ENCODE measurements at regions not wholly inside any gene's neighbourhood (a gene's known extent, or its start where the extent isn't known, plus 50 kb on each side); places are given as distances from the start of the nearest gene placed in this dataset.

DNA sequence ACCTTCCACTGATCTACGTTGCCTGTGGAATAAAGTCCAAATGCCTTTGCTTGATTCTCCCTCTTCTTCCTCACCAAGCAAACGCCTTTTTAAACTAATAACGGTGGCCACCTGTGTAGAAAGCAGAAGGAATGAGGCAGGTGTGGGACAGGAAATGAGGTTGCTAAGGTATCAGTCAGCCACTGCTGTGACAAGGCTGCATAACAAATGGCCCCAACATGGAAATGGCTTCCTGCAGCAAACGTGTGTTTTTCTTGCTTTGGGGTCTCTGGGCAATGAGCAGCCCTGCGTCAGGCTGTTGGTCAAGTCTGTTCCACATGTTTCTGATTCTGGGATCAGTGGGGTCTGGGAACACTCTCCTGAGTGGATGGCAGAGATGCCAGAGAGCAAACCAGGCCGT is 56.0 kb upstream of the EN2 start:
- Mint-ChIP-seq H3K27me3 (ENCODE audit: insufficient read depth) (peaks cover 50% of the 10 kb centered on the region), H3K27ac (no peak overlapping the region), H3K36me3 (ENCODE audit: low read depth) (no peaks in the 10 kb centered on the region), H3K9me3 (peaks cover 15% of the 10 kb centered on the region), H3K4me3 (no peak overlapping the region), H3K4me1 (no peaks in the 10 kb centered on the region)
- 36 to 66% methylated on average over 3 to 6 of the region's 6 CpGs for WGBS, 2 experiments (ENCODE audit: insufficient coverage in 1 of 2, insufficient read length in 1 of 2)
- no peak overlapping the region for H3K27ac ChIP-seq (ENCODE audit: low read depth, low read length)
- peaks cover 6% of the 10 kb centered on the region for H3K9me3 ChIP-seq (ENCODE audit: control insufficient read depth, low read length)
- TF ChIP-seq, protein P1, sequence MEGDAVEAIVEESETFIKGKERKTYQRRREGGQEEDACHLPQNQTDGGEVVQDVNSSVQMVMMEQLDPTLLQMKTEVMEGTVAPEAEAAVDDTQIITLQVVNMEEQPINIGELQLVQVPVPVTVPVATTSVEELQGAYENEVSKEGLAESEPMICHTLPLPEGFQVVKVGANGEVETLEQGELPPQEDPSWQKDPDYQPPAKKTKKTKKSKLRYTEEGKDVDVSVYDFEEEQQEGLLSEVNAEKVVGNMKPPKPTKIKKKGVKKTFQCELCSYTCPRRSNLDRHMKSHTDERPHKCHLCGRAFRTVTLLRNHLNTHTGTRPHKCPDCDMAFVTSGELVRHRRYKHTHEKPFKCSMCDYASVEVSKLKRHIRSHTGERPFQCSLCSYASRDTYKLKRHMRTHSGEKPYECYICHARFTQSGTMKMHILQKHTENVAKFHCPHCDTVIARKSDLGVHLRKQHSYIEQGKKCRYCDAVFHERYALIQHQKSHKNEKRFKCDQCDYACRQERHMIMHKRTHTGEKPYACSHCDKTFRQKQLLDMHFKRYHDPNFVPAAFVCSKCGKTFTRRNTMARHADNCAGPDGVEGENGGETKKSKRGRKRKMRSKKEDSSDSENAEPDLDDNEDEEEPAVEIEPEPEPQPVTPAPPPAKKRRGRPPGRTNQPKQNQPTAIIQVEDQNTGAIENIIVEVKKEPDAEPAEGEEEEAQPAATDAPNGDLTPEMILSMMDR (conservative IDR thresholded peaks at IDR 0.05) = no peak
- H3K4me3 ChIP-seq (ENCODE audit: low read length) = no peak overlapping the region
- no peaks in the 10 kb centered on the region for H3K36me3 ChIP-seq (ENCODE audit: control insufficient read depth, insufficient read depth, low read length)
- no peaks in the 10 kb centered on the region for H3K4me1 ChIP-seq (ENCODE audit: control insufficient read depth, insufficient read depth, low read length)
- H3K27me3 ChIP-seq (ENCODE audit: control insufficient read depth, insufficient read depth, low read length, poor library complexity, severe bottlenecking) = peaks cover 17% of the 10 kb centered on the region
- no peak for DNase-seq
- H3K9ac ChIP-seq (ENCODE audit: extremely low read depth, low read length, poor library complexity, severe bottlenecking) = no peak overlapping the region

DNA sequence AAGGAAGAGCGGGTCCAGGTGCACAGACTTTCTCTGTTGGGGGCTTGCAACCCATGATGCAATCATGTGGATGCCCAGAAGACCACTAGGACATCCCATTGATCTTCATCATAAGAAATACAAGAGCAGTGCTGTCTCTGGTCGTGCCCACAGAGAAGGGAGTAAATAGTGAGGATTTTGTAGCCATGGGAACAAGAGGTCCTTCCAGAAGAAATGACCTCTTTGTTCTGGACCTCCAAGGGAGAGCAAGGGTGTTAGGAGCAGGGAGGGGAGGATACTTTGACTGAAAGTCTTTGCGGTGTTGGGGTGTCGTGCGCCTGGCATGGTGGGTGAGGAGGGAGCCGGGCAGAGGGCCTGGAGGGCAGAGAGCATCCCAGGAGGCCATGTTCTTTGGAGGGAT is 55.0 kb upstream of the EN2 start:
- DNase-seq = no peak
- Histone ChIP-seq H3K9ac (ENCODE audit: extremely low read depth, low read length, poor library complexity, severe bottlenecking) (no peak overlapping the region), H3K27ac (ENCODE audit: low read depth, low read length) (no peak overlapping the region), H3K27me3 (ENCODE audit: control insufficient read depth, insufficient read depth, low read length, poor library complexity, severe bottlenecking) (peaks cover 17% of the 10 kb centered on the region), H3K4me1 (ENCODE audit: control insufficient read depth, insufficient read depth, low read length) (no peaks in the 10 kb centered on the region), H3K9me3 (ENCODE audit: control insufficient read depth, low read length) (peaks cover 6% of the 10 kb centered on the region), H3K36me3 (ENCODE audit: control insufficient read depth, insufficient read depth, low read length) (no peaks in the 10 kb centered on the region), H3K4me3 (ENCODE audit: low read length) (no peak overlapping the region)
- 88% methylated on average over 5 to 6 of the region's 6 CpGs for WGBS, 2 experiments (ENCODE audit: insufficient coverage in 1 of 2, insufficient read length in 1 of 2)
- Mint-ChIP-seq H3K36me3 (ENCODE audit: low read depth) (no peaks in the 10 kb centered on the region), H3K9me3 (peaks cover 10% of the 10 kb centered on the region), H3K27ac (no peak overlapping the region), H3K27me3 (ENCODE audit: insufficient read depth) (peaks cover 45% of the 10 kb centered on the region), H3K4me3 (no peak overlapping the region), H3K4me1 (no peaks in the 10 kb centered on the region)
- TF ChIP-seq, protein P1 (conservative IDR thresholded peaks at IDR 0.05) = no peak

DNA sequence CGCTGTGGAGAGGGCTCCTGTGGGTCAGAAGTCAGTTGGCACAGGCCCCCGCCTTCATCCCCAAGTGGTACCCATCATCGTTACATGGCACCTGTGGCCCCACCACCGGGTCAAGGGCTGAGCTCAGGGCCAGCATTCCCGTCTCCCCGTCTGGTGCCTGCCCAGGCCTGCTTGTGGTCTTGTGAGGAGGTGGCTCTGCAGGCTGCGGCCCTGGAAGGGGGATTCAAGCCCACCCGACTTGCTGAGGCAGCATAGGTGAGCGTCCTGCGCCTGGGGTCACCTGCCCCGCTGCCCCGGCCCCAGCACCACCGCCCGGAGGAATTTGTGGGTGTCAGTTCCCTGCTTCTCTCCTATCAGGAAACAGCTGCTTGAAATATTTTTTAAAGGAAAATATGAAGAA is 53.0 kb upstream of the EN2 start:
- Histone ChIP-seq H3K4me3 (ENCODE audit: low read length) (no peak overlapping the region), H3K4me1 (ENCODE audit: control insufficient read depth, insufficient read depth, low read length) (peaks cover 6% of the 10 kb centered on the region), H3K9me3 (ENCODE audit: control insufficient read depth, low read length) (peaks cover 6% of the 10 kb centered on the region), H3K27ac (ENCODE audit: low read depth, low read length) (no peak overlapping the region), H3K27me3 (ENCODE audit: control insufficient read depth, insufficient read depth, low read length, poor library complexity, severe bottlenecking) (peaks cover 17% of the 10 kb centered on the region), H3K36me3 (ENCODE audit: control insufficient read depth, insufficient read depth, low read length) (no peaks in the 10 kb centered on the region), H3K9ac (ENCODE audit: extremely low read depth, low read length, poor library complexity, severe bottlenecking) (no peak overlapping the region)
- peaks cover 6% of the 10 kb centered on the region for H3K9me3 Mint-ChIP-seq
- peaks cover 43% of the 10 kb centered on the region for H3K27me3 Mint-ChIP-seq (ENCODE audit: insufficient read depth)
- WGBS, 2 experiments (ENCODE audit: insufficient coverage in 1 of 2, insufficient read length in 1 of 2) = 90 to 100% methylated on average over 2 to 14 of the region's 14 CpGs
- H3K27ac Mint-ChIP-seq = no peak overlapping the region
- peaks cover 10% of the 10 kb centered on the region for H3K4me1 Mint-ChIP-seq
- TF ChIP-seq, protein P1 (conservative IDR thresholded peaks at IDR 0.05) = no peak
- H3K4me3 Mint-ChIP-seq = no peak overlapping the region
- no peaks in the 10 kb centered on the region for H3K36me3 Mint-ChIP-seq (ENCODE audit: low read depth)
- no peak for DNase-seq

Measured in endodermal cell (in vitro differentiated cells).